CD14-positive monocyte (primary cell): ENCODE measurements at regions not wholly inside any gene's neighbourhood (a gene's known extent, or its start where the extent isn't known, plus 50 kb on each side); places are given as distances from the start of the nearest gene placed in this dataset.

Experiments used
- DNase-seq, 3 donors: peaks; one replicate each; pipeline ENCODE4 v3.0.0-alpha.2; 2011 to 2022
- H2AFZ ChIP-seq: 2 replicates; pipeline ENCODE4 v1.6.0; 2012; ENCODE audit warnings: mild to moderate bottlenecking, low read depth, low read length, inconsistent platforms; ENCODE audit not compliant: insufficient read depth, poor library complexity, severe bottlenecking
- H3K27ac ChIP-seq, 2 donors: 1 replicate in 1 of 2; 2 replicates in 1 of 2; pipeline ENCODE4 v1.5.1; 2012 to 2013; ENCODE audit warnings: low read length in 2 of 2, control low read depth in 1 of 2, inconsistent platforms in 1 of 2, low read depth in 1 of 2, mild to moderate bottlenecking in 1 of 2
- H3K27me3 ChIP-seq, 2 donors: one replicate each; pipeline versions ENCODE4 v1.6.0 to v1.6.1; 2011 to 2013; ENCODE audit warnings: low read length in 2 of 2; ENCODE audit not compliant: control insufficient read depth in 2 of 2, insufficient read depth in 2 of 2
- H3K36me3 ChIP-seq, 2 donors: replicated peaks in 1 of 2; 1 replicate in 1 of 2; 2 replicates in 1 of 2; pipeline versions ENCODE4 v1.5.1 to v1.6.1; 2012 to 2013; ENCODE audit warnings: low read length in 2 of 2, control low read depth in 1 of 2, inconsistent platforms in 1 of 2, mild to moderate bottlenecking in 1 of 2; ENCODE audit not compliant: insufficient read depth in 2 of 2, control insufficient read depth in 1 of 2
- H3K4me1 ChIP-seq, 2 donors: 1 replicate in 1 of 2; 2 replicates in 1 of 2; pipeline versions ENCODE4 v1.5.1 to v1.6.1; 2012 to 2013; ENCODE audit warnings: low read length in 2 of 2, control low read depth in 1 of 2, inconsistent platforms in 1 of 2, mild to moderate bottlenecking in 1 of 2, moderate library complexity in 1 of 2; ENCODE audit not compliant: insufficient read depth in 2 of 2, control insufficient read depth in 1 of 2
- H3K4me2 ChIP-seq: replicated peaks from 2 replicates; pipeline ENCODE3; 2012; ENCODE audit warnings: low read length, moderate library complexity, mild to moderate bottlenecking; ENCODE audit not compliant: poor library complexity, severe bottlenecking; ENCODE audit errors: extremely low read depth
- H3K4me3 ChIP-seq, 3 experiments: fragments of 200-600 bp in 1 of 3; sonication (generic) in 1 of 3; replicated peaks in 1 of 3; 1 replicate in 2 of 3; 2 replicates in 1 of 3; pipeline ENCODE4 v1.5.1; 2011 to 2013; ENCODE audit warnings: low read length in 3 of 3, mild to moderate bottlenecking in 3 of 3, control low read depth in 2 of 3, low read depth in 2 of 3, inconsistent platforms in 1 of 3, moderate library complexity in 1 of 3
- H3K79me2 ChIP-seq: 2 replicates; pipeline ENCODE4 v1.6.0; 2012; ENCODE audit warnings: mild to moderate bottlenecking, control low read depth, inconsistent platforms, low read length, moderate library complexity; ENCODE audit not compliant: insufficient read depth
- H3K9ac ChIP-seq: 2 replicates; pipeline ENCODE4 v1.6.0; 2017; ENCODE audit warnings: low read length, mild to moderate bottlenecking; ENCODE audit not compliant: insufficient read depth, poor library complexity, severe bottlenecking
- H3K9me3 ChIP-seq, 2 donors: replicated peaks in 1 of 2; 1 replicate in 1 of 2; 2 replicates in 1 of 2; pipeline versions ENCODE4 v1.5.1 to v1.6.1; 2012 to 2013; ENCODE audit warnings: low read length in 2 of 2, control low read depth in 1 of 2; ENCODE audit not compliant: control insufficient read depth in 1 of 2, insufficient read depth in 1 of 2
- H4K20me1 ChIP-seq: 2 replicates; pipeline ENCODE4 v1.6.0; 2012; ENCODE audit warnings: mild to moderate bottlenecking, low read length, control low read depth, moderate library complexity; ENCODE audit not compliant: insufficient read depth
- H3K27ac Mint-ChIP-seq, 7 donors: one replicate each; pipeline ENCODE4 v1.8.0; 2020; ENCODE audit warnings: mild to moderate bottlenecking in 7 of 7, mixed read lengths in 7 of 7, moderate library complexity in 6 of 7, inconsistent platforms in 2 of 7
- H3K27me3 Mint-ChIP-seq, 3 donors: one replicate each; pipeline ENCODE4 v1.8.0; 2021 to 2022; ENCODE audit warnings: low read depth in 3 of 3, mild to moderate bottlenecking in 3 of 3, mixed read lengths in 3 of 3, moderate library complexity in 3 of 3, inconsistent platforms in 1 of 3
- H3K36me3 Mint-ChIP-seq, 2 donors: one replicate each; pipeline ENCODE4 v1.8.0; 2020; ENCODE audit warnings: mixed read lengths in 2 of 2, inconsistent platforms in 1 of 2, mild to moderate bottlenecking in 1 of 2
- H3K4me1 Mint-ChIP-seq: one replicate; pipeline ENCODE4 v1.8.0; 2020; ENCODE audit warnings: mild to moderate bottlenecking, mixed read lengths
- H3K4me3 Mint-ChIP-seq, 2 donors: one replicate each; pipeline ENCODE4 v1.8.0; 2020; ENCODE audit warnings: mild to moderate bottlenecking in 2 of 2, mixed read lengths in 2 of 2, moderate library complexity in 1 of 2
- H3K9me3 Mint-ChIP-seq, 7 donors: one replicate each; pipeline ENCODE4 v1.8.0; 2020 to 2022; ENCODE audit warnings: mixed read lengths in 7 of 7, mild to moderate bottlenecking in 6 of 7, moderate library complexity in 6 of 7, inconsistent platforms in 2 of 7
- CTCF ChIP-seq: fragments of 200-600 bp; IDR thresholded peaks from one replicate; pipeline ENCODE4 v1.8.0; 2022; ENCODE audit warnings: antibody characterized with exemption, mild to moderate bottlenecking
- WGBS: methylation state at CpG from one replicate; pipeline ENCODE4 v1.1.5; 2013; ENCODE audit warnings: missing lambda C conversion rate; ENCODE audit not compliant: insufficient coverage; 5-methylcytosine and 5-hydroxymethylcytosine counted together
- intact Hi-C, 2 donors: fragments of 100-400 bp; cut with micrococcal nuclease; formaldehyde crosslinking; loops; one replicate each; pipeline versions ENCODE4 v1.15.0 to v1.15.1; 2023

GRCh38 chr18:37662099-37662498 is 96.5 kb upstream of the CELF4 start:
- H3K4me1 Mint-ChIP-seq: no peaks in the 10 kb centered on the region
- peaks cover 0 to 2% (median 0%) of the 10 kb centered on the region in 3 donors for H3K27me3 Mint-ChIP-seq
- peaks cover 0 to 3% (median 0%) of the 10 kb centered on the region in 7 donors for H3K9me3 Mint-ChIP-seq
- H3K9me3 ChIP-seq: no peaks in the 10 kb centered on the region
- no peak overlapping the region for H3K27ac ChIP-seq
- DNase-seq: no peak
- TF ChIP-seq CTCF: no peak
- WGBS: no CpG with 5 or more reads among the region's 3 CpGs
- no peaks in the 10 kb centered on the region for H3K36me3 Mint-ChIP-seq
- H3K4me2 ChIP-seq: no peak overlapping the region
- no peaks in the 10 kb centered on the region for H4K20me1 ChIP-seq
- H3K27ac Mint-ChIP-seq: no peak overlapping the region
- no peaks in the 10 kb centered on the region for H3K27me3 ChIP-seq
- no peak overlapping the region for H3K9ac ChIP-seq
- intact Hi-C loops: no loop called here
- no peak overlapping the region for H3K4me3 ChIP-seq
- H2AFZ ChIP-seq: no peak overlapping the region
- no peaks in the 10 kb centered on the region for H3K4me1 ChIP-seq
- no peaks in the 10 kb centered on the region for H3K36me3 ChIP-seq
- no peak overlapping the region for H3K4me3 Mint-ChIP-seq
- H3K79me2 ChIP-seq: no peaks in the 10 kb centered on the region

GRCh38 chr18:37661478-37661877 is 95.9 kb upstream of the CELF4 start:
- Histone ChIP-seq H3K4me2 (no peak overlapping the region), H3K4me3 (no peak overlapping the region), H3K9me3 (no peaks in the 10 kb centered on the region), H3K79me2 (no peaks in the 10 kb centered on the region), H4K20me1 (no peaks in the 10 kb centered on the region), H3K9ac (no peak overlapping the region), H3K27ac (no peak overlapping the region), H3K27me3 (no peaks in the 10 kb centered on the region), H3K4me1 (no peaks in the 10 kb centered on the region), H3K36me3 (no peaks in the 10 kb centered on the region), H2AFZ (no peak overlapping the region)
- Mint-ChIP-seq H3K4me1 (no peaks in the 10 kb centered on the region), H3K27me3 (peaks cover 0 to 2% (median 0%) of the 10 kb centered on the region in 3 donors), H3K36me3 (no peaks in the 10 kb centered on the region), H3K9me3 (peaks cover 0 to 3% (median 0%) of the 10 kb centered on the region in 7 donors), H3K27ac (no peak overlapping the region), H3K4me3 (no peak overlapping the region)
- no peak for DNase-seq
- no peak for TF ChIP-seq CTCF
- intact Hi-C loops: no loop called here
- WGBS: 96% methylated on average over 4 of the region's 4 CpGs
